HUES64 (cell line): ENCODE measurements at regions not wholly inside any gene's neighbourhood (a gene's known extent, or its start where the extent isn't known, plus 50 kb on each side); places are given as distances from the start of the nearest gene placed in this dataset.

Experiments used
- H3K27ac ChIP-seq: 2 replicates; pipeline ENCODE4 v1.7.0; 2013; ENCODE audit warnings: low read depth, low read length, inconsistent platforms
- H3K27me3 ChIP-seq: 2 replicates; pipeline ENCODE4 v1.6.1; 2013; ENCODE audit warnings: mild to moderate bottlenecking, low read length; ENCODE audit not compliant: insufficient read depth
- H3K36me3 ChIP-seq: 2 replicates; pipeline ENCODE4 v1.6.1; 2013; ENCODE audit warnings: mild to moderate bottlenecking, low read length; ENCODE audit not compliant: insufficient read depth
- H3K4me1 ChIP-seq: 2 replicates; pipeline ENCODE4 v1.6.1; 2013; ENCODE audit warnings: mild to moderate bottlenecking, low read length, moderate library complexity; ENCODE audit not compliant: insufficient read depth
- H3K4me3 ChIP-seq: 2 replicates; pipeline ENCODE4 v1.5.1; 2013; ENCODE audit warnings: mild to moderate bottlenecking, low read length, moderate library complexity
- H3K9ac ChIP-seq: 2 replicates; pipeline ENCODE4 v1.6.1; 2013; ENCODE audit warnings: mild to moderate bottlenecking, low read depth, low read length
- H3K9me3 ChIP-seq: 2 replicates; pipeline ENCODE4 v1.6.1; 2013; ENCODE audit warnings: low read depth, low read length; ENCODE audit not compliant: insufficient read depth
- WGBS: fragments of 150-250, 120-280 bp; methylation state at CpG from one replicate; pipeline ENCODE4 v1.1.7; 2013; ENCODE audit warnings: missing lambda C conversion rate; 5-methylcytosine and 5-hydroxymethylcytosine counted together

DNA sequence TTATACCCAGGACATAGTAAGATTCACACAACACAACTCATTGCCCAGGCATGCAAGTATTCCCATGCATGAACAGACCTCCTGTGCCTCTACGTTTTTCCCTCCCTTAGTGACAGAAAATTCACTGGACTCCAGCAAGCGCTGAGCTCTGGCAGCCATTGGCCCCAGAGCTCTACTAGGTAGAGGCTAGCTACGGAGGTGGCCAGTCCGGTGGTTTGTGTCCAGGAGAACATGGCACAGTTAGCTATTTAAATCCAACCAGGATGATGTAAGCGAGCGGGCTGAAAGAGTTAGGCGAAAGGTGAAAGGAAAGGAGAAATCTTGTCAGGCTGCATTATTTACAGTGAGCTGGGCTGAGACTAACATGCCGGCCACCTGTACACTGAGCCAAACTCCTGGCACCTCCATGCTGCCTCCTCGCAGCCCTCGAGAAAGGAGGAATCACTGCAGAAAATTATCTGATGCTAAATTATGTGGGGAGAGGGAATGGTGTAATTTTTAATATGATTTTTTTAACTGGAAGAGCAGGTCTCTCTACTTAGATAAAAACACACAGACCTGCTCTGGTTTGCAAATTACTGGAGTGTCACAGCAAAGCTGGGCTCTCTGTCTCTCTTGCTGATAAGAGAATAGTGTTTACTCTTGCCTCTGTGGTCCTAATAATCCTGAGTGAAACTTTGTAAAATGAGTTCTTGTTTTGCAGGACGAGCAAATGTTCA is 50.1 kb upstream of the ARMC2 start:
- Histone ChIP-seq H3K4me3 (no peak overlapping the region), H3K9me3 (no peaks in the 10 kb centered on the region), H3K27ac (no peak overlapping the region), H3K27me3 (no peaks in the 10 kb centered on the region), H3K36me3 (no peaks in the 10 kb centered on the region), H3K4me1 (no peaks in the 10 kb centered on the region), H3K9ac (no peak overlapping the region; the same call in 1 of the 2 replicates)
- whole genome bisulfite sequencing, result 91% methylated on average over 11 of the region's 11 CpGs
